HG02870 (cell line): ENCODE measurements at regions not wholly inside any gene's neighbourhood (a gene's known extent, or its start where the extent isn't known, plus 50 kb on each side); places are given as distances from the start of the nearest gene placed in this dataset.
"Not testable (repeated sequence)": the region's sequence is repeated elsewhere in the genome, so short reads cannot be mapped to it uniquely, and the experiment has no call there.

ENCODE experiments used
- ATAC-seq: cut with Tn5 transposase; IDR thresholded peaks from one replicate; pipeline ENCODE4 v1.9.1; 2021; ENCODE audit warnings: mild to moderate bottlenecking, moderate library complexity; ENCODE audit not compliant: unreplicated experiment

DNA sequence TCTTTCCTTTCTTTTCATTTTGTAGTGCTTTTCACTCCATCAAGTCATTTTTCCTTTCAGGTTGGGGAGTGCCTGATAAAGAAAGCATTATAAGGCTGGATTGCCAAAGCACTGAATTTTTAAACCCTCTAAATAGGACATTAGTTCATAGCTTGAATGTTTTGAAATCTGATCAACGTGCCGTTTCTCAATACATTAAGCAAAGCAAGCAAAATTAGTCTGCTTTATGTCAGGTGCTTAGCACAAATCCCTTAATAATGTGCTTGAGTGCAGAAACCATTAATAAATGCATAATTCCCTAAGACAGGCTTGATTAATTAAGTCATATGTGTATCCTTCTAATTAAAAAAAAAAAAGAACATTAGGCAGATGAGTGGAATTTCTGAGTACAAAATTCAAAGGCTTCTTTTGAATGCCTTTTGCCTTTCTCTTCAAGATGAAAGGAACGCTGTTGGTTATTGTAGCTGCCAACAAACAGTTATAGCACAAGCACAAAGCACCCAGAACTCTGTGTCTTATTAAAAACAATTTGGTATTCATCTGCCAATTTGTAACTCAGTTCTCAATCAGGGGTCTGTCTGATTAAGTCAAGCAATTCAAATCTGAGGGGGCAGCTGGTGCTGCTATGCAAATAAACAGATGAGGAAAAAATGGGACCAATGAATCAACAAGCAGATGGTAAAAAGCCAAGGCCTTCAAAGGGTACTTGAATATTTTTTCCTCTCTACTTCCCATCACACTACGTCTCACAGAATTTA lies 233.7 kb downstream of the TLE1 start:
- ATAC-seq, result no peak

DNA sequence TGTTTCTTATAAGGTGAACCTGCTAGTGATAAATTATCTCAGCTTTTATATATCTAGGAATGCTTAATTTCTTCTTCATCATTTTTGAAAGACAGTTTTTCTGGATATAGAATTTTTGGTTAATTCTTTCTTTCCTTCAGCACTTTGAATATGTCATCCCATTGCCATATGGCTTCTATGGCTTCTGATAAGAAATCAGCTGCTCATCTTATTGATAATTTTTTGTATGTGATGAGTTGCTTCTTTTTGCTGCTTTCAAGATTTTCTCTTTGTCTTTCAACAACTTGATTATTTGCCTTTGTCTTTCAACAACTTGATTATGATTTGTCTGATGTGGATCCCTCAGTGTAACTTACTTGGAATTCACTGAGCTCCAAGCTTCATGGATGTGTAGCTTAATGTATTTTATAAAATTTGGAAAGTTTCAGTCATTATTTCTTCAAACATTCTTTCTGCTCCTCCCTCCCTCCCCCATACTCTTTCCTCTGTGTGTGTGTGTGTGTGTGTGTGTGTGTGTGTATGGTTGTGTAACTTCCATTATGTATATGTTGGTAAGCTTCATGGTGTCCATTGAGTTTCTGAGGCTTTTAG lies 243.9 kb downstream of the TLE1 start:
- no peak for ATAC-seq

DNA sequence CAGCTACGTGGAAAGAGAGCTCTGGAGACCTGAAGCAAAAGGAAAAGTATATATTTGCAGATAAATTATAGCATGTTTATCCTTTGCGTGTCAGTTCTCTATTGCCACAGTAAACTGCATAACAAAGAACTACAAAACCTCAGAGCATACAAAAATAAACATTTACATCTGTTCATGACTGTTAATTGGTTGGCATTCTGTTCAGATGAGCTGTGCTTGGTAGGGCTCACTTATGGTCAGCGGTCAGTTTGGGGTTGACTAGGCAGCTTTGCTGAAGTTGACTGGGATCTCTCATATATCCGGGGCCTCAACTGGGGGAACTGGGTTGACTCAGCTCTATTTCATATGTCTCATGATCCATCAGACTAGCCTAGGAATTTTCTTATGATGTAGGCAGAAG lies 257.7 kb downstream of the TLE1 start:
- ATAC-seq, result no peak

DNA sequence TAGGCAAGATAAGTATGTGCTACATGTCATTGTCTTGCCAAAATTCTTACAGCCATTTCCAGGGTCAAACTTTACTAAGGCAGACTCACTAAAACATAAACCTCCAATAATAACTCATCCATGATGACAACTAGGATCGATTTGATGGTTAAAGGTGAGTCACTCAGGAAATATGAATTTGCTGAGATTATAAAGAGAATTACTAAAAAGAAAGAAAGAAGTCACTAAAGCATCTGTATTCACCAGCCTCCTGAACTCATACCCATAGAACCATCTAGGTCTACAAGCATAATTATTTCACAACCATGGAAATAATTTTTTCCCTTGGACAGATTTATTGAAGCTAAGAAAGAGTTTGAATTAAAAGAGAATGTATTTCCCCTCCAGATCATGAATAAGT lies 258.6 kb downstream of the TLE1 start:
- no peak for ATAC-seq

DNA sequence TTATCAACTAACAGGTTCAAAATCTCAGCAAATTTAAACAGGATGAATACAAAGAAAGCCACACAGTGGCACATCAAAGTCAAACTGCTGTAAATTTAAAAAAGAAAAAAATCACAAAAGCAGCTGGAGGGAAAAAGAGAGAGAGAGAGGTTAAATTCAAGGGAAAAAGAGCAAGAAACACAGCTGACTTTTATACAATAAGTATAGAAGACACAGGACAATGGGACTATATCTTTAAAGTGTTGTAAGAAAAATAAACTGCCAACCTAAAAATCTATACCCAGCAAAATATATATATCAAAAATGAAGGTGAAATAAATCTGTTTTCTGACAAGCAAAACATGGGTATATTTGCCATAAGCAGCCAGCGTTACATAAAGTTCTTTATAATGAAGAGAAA lies 261.5 kb downstream of the TLE1 start:
- no peak for ATAC-seq

DNA sequence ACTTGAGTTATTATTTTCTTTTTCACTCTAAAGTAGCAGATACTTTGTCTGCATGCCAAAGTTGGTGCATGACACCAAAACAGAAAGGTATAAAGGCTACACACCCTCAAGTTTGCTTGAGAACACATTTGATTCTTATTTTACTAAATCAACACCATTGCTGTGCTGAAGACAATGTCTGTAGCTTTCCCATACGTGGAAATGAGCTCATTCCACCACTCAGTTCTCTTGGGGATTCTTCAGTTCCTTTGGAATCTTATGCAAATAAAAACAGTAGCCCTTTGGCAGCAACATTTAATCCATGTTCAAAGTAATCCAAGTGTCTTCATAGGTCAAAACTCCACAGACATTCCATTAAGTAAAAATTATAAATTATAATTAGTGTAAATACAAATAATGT lies 264.9 kb downstream of the TLE1 start:
- no peak for ATAC-seq

DNA sequence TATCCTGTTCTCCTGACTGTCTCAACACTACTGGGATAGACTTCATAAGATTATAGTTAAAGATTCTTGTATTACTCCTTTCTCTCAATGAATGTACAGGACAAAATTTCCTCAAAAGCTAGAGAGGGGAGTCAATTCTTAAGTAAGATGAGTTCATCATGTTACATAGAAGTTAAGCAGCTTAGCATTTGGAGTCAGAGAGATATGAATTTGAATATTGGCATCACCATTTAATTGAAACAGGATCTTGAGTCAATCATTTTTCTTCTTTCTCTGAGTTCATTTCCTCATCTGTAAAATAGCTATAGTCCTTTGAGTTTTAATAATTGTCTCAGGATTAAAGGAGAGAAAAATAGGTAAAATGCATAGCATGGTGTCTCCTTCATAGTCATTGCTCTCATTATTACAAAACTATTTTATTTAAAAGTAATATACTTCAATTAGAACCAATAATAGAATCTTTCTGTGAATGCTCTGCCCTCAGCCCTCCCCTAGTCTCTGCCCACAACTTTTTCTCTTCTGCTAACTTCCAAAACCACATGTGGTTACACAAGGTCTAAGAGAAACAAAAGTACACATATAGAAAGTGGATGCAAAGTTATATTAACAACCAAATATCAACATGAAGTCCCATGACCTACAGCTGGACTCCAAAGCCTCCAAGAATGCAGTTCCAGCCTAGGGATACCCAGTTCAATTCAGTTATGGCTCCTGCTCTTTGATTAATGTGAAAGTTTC lies 265.6 kb downstream of the TLE1 start:
- no peak for ATAC-seq

DNA sequence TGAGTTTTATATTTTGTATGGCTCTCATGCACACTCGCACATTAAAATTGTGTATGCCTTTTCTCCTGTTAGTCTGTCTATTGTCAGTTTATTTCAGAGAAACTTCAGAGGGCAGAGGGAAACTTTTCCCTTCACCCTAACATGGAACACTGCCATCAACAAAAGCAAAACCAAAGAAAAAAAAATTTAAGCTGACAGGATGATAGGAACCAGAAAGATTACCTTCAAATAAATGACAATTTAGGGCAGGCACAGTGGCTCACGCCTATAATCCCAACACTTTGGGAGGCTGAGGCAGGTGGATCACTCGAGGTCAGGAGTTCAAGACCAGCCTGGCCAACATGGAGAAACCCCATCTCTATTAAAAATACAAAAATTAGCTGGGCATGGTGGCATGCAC lies 268.3 kb downstream of the TLE1 start:
- ATAC-seq, result not testable (repeated sequence)

DNA sequence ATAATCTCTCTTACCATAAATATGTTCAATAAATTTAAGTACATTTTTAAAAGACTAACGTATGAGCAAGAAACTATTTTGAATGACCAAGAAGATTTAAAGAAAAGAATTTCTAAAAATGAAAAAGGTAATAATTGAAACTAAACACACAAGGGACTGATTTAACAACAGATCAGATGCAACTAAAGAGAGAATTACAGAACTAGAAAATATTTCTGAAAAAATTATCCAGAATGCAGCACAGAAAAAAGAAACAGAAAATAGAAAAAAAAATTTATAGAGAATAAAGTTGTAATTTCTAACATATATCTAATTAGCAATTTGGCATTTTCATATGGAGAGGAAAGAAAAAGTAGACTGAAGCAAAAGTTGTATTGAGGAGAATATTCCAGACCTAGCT lies 269.3 kb downstream of the TLE1 start:
- no peak for ATAC-seq

DNA sequence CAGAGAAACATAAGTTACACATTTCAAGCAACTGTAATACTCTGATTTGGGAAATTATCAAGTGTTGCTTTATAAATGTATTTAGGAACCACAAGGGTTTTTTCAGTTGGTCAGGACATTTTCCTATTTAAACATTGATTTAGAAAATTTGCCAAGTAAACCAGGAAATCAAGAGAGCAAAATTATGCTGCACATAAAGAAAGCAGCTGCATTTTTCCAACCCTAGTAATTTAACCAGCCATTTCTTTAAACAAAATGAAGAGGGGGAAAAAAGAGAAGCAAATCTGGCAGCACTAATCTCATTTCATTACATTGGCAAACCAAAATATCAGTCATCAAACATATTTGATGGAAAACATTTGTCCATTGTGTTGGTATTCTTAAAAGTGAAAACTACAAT lies 271.4 kb downstream of the TLE1 start:
- ATAC-seq, result no peak

DNA sequence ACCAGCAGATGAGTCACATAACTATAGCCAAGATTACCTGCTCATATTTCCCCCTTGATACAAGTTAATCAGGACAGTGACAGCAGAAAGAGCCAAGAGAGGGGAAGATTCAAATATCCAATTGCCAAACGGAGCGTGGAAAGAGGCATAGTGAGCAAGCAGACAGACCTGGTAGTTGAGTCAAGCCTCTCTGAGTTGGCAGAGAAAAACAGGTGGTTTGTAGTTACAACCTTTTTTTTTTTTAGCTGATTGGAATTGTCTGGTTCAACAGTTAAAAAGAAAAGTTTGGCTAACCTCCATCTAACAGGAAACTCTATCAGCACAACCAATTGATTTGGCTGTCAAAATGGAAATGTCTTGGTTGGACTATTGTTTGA lies 272.1 kb downstream of the TLE1 start:
- ATAC-seq, result no peak

DNA sequence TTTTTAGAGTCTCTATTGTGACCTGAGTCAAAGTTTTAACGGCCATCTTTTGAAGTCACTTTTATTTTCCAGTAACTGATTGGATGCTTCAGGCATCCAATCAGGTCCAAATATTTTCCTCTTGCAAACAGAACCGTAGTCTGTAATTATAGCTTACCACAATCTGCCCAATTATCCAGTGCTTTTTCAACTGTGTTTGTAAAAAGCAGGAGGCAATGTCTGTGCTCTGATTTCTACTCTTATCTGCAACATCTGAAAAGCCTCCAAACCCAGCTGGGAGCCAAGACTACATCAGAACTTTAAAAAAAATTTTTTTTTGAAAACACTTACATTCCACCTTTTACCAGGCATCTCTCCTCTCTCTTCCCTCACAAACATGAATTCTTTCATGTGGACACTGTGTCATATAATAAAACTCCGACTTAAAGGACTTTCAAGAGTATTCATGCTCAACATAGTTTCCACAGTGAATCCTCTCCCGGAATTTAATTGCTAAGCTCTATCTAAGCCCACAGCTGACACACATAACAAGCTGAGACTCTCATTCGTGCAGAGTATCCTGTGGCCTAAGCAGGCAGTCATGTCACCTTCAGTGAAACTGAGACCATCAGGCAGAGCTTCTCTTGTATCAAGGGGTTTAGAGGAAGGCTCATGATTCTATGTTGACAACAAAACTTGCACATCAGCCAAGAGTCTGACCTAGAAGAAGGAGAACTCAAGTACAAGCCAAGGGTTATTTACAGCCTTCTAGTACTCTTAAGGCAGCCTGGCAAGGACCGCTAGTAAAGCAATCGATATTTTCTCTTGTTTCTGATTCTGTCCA lies 272.7 kb downstream of the TLE1 start:
- no peak for ATAC-seq

DNA sequence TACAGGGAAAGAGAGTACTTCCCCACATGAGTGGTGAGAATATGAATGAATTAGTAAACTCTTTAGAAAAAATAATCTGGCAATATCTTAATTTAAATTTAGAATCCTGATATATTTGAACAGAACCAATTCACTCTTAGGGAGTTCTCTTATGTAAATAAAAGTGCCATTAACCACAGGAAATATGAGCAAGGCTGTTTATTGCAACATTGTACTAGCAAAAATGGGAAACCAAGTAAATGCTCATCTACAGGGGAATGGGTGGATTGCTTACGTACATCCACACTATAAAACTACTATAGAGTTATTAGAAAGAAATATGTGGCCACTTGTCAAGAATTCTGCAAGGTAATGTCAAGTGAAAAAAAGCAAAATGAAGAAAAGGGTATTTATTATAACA lies 274.5 kb downstream of the TLE1 start:
- ATAC-seq, result no peak

DNA sequence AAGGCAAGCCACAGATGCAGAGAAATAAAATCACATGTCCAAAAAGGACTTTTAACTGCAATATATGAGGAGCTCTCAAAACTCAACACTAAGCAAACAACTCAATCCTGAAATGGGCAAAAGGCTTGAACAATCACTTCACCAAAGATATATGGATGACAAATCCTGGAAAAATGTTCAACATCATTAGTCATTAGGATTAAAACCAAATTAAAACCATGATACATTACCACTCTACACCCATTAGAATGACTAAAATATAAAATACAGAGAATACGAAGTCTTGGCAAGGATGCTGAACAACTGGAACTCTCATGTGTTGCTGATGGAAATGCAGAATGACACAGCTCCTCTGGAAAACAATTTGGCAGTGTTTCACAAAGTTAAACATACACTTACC lies 277.4 kb downstream of the TLE1 start:
- no peak for ATAC-seq

DNA sequence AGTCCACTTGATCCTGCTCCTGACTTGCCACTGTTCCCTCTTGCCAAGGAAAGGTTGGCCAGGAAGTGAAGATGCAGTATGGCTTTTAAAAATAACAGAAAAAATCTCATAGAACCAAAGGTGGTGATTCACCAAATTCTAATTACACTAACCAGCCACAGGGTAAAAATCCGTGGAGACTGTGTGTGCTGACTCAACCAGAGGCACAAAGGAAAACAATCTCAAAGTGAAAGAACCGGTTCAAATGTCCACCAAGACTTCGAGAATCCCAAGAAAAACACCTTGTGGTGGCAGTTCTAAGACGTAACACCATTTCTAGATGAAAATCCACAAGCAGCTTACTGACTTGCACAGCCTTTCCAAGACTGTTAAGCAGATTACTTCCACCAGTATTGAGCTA lies 279.1 kb downstream of the TLE1 start:
- no peak for ATAC-seq

DNA sequence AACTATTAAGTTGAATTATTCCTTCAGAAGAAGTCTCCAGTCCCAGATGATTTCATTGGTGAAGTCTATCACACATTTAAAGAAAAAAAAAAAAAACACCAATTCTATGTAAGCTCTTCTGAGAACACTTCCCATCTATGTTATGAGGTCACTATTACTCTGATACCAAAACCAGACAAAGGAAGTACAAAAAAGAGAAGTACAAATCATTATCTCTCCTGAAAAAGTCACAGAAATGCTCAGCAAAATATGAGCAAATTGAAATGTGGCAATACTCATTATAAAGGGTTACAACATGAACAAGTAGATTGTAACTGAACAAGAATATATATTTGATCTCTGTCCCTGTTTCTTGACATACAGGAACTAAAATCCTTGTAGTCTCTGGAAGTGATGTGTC lies 280.4 kb downstream of the TLE1 start:
- ATAC-seq, result no peak

DNA sequence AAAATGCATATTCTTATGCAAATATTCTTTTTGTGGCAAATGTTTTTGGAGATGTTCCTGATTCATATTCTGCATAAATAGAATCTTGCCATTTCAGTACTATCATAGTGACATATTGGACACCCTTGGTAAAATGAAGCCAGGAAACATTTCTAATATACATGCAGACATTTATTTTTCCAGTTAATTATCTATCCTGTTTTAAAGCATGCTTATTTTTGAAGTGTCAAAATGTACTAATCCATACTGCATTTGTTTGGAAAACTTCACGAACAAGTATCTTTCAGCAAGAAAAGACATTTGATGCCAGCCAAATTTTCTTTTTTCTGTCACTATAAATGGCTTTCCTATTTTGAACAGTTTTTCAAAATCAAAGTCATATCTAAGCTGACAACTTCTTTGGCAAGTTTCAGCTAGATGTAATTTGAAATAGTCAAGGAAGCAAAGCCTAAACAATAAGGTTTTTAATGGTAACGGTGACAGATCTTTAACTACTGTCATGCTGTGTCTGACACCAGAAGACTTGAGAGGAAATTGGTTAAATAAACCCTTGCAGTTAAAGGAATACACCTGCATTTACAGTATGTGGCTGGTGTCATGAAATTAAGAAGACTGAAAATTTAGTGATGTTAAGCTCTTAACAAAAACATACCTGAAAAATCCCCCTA lies 284.3 kb downstream of the TLE1 start:
- no peak for ATAC-seq

DNA sequence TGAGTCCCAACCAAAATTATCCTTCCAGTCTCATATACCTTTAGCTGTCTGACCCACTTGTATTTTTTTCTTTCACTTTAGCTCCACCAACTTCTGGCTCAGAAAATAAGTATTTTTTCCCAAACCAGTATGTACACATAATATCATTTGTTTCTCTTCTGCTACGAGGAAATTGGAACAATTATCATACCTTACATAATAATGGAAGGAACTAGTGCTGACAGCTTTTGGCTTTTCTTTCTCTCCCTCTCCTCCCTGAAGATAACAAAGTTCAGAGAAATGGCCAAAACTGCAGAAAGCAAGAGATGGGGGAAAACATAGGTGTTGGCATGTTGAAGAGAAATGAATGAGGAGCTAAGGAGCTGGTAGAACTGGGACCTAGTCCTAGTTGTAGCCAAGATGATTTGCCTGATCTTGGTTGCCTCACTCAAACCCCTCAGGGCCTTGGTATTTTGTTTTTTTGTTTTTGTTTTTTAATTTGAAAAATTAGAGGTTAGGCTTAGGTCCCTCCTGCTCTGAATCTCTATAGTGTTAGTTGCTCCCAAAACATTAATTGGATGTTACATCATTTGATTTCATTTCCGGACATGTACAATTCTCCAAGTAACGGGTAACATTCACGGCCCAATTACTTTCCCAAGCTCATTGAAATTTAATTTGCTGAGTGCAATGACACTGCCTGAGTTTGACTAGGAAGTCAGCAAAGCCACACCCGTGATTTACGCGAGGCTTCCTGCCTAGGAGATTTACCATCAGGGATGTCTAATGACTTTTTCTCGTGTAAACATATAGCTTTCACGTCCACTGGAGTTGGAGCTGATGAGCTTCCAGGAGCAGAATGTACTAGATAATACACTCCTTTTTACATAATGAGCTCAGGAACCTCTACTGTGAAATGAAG lies 291.6 kb downstream of the TLE1 start:
- no peak for ATAC-seq

DNA sequence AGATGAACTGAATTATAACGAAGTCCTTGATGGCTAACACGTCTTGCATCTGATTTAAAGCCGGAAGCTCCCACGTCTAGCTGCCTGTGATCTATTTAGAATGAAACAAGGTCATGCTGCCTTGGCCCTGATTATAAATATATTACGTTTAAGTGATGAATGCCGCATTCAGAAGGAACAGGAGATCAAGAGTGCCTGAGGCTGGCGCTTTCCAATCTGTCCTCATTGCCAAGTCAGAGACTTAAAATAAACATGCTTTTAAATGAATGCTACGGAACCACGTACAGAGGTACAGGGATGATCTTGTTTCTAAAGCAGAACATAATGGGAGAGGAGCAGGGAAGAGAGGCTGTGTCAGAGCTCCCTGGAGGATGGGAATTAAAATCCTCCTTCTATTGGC lies 292.8 kb downstream of the TLE1 start:
- no peak for ATAC-seq

DNA sequence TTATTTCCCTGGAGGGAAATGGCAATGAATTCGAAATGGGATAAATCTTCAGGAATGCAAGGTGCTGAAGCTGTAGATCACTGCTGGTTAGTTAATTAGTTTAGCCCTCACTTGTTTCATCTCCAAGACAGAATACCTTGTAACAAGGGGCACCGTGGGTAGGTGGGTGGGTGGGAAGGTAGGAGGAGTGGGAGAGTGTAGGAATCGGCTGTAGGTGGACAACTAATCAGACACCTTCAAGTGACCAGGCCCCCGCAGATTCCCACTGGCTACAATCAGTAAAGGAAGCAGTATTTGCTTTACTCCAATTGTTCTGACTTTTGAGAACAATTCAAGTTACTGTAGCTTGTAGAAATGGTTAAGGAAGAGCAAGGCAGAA lies 293.7 kb downstream of the TLE1 start:
- no peak for ATAC-seq
